ENCODE measurements at regions not wholly inside any gene's neighbourhood (a gene's known extent, or its start where the extent isn't known, plus 50 kb on each side); places are given as distances from the start of the nearest gene placed in this dataset.

GRCh38 chr9:16924311-16924915 is 53.9 kb upstream of the BNC2 start:
- Histone ChIP-seq H3K9ac (ENCODE audit: low read length) (no peak overlapping the region), H3K27me3 (ENCODE audit: insufficient read depth, low read depth, low read length) (no peaks in the 10 kb centered on the region), H2AFZ (ENCODE audit: low read depth, low read length) (no peak overlapping the region), H3F3A (ENCODE audit: insufficient read depth, low read length, poor library complexity, severe bottlenecking) (no peaks in the 10 kb centered on the region), H3K4me2 (ENCODE audit: low read length) (no peak overlapping the region), H3K79me2 (replicated peaks; ENCODE audit: insufficient read depth, low read length) (no peaks in the 10 kb centered on the region), H3K36me3 (ENCODE audit: insufficient read depth, low read length) (no peaks in the 10 kb centered on the region), H3K4me3 (ENCODE audit: low read length) (no peak overlapping the region), H3K9me3 (ENCODE audit: low read length) (no peaks in the 10 kb centered on the region), H3K9me2 (ENCODE audit: insufficient read depth, low read length) (no peaks in the 10 kb centered on the region), H3K27ac (ENCODE audit: low read length) (no peak overlapping the region), H4K20me1 (ENCODE audit: insufficient read depth) (no peaks in the 10 kb centered on the region)
- TF ChIP-seq MXI1 (conservative IDR thresholded peaks at IDR 0.05; ENCODE audit: poor library complexity, severe bottlenecking), result no peak
- TF ChIP-seq CTCF (IDR thresholded peaks at IDR 0.05; ENCODE audit: poor library complexity, severe bottlenecking), result no peak
- TF ChIP-seq SMC3 (conservative IDR thresholded peaks at IDR 0.05; ENCODE audit: poor library complexity), result no peak
- no peak for TF ChIP-seq REST (IDR thresholded peaks at IDR 0.05; ENCODE audit: borderline replicate concordance)
- no peak for TF ChIP-seq RAD21 (conservative IDR thresholded peaks at IDR 0.05)
- TF ChIP-seq EZH2 (IDR thresholded peaks at IDR 0.05; ENCODE audit: borderline replicate concordance, insufficient read depth, low read length, poor library complexity, severe bottlenecking), result no peak
- no peak for TF ChIP-seq TAF1 (IDR thresholded peaks at IDR 0.05; ENCODE audit: low read depth)
- no peak for TF ChIP-seq EP300 (conservative IDR thresholded peaks at IDR 0.05; ENCODE audit: poor library complexity, severe bottlenecking)
- TF ChIP-seq POLR2AphosphoS5 (IDR thresholded peaks at IDR 0.05), result no peak

GRCh38 chr9:16921855-16922254 is 51.4 kb upstream of the BNC2 start:
- H3K36me3 ChIP-seq (ENCODE audit: insufficient read depth, low read length), result no peaks in the 10 kb centered on the region

More at GRCh38 chr9:16921855-16922254, 51.4 kb upstream of the BNC2 start:
- Histone ChIP-seq H3F3A (ENCODE audit: insufficient read depth, low read length, poor library complexity, severe bottlenecking) (no peaks in the 10 kb centered on the region), H3K4me3 (ENCODE audit: low read length) (no peak overlapping the region), H3K27me3 (ENCODE audit: insufficient read depth, low read depth, low read length) (no peaks in the 10 kb centered on the region), H3K27ac (ENCODE audit: low read length) (no peak overlapping the region), H3K9me2 (ENCODE audit: insufficient read depth, low read length) (no peaks in the 10 kb centered on the region), H3K9ac (ENCODE audit: low read length) (no peak overlapping the region), H3K79me2 (replicated peaks; ENCODE audit: insufficient read depth, low read length) (no peaks in the 10 kb centered on the region), H3K4me2 (ENCODE audit: low read length) (no peak overlapping the region), H4K20me1 (ENCODE audit: insufficient read depth) (no peaks in the 10 kb centered on the region), H2AFZ (ENCODE audit: low read depth, low read length) (no peak overlapping the region), H3K9me3 (ENCODE audit: low read length) (no peaks in the 10 kb centered on the region)
- TF ChIP-seq EZH2 (IDR thresholded peaks at IDR 0.05; ENCODE audit: borderline replicate concordance, insufficient read depth, low read length, poor library complexity, severe bottlenecking) (no peak), POLR2AphosphoS5 (IDR thresholded peaks at IDR 0.05) (no peak), CTCF (IDR thresholded peaks at IDR 0.05; ENCODE audit: poor library complexity, severe bottlenecking) (no peak), EP300 (conservative IDR thresholded peaks at IDR 0.05; ENCODE audit: poor library complexity, severe bottlenecking) (no peak), TAF1 (IDR thresholded peaks at IDR 0.05; ENCODE audit: low read depth) (no peak), MXI1 (conservative IDR thresholded peaks at IDR 0.05; ENCODE audit: poor library complexity, severe bottlenecking) (no peak), REST (IDR thresholded peaks at IDR 0.05; ENCODE audit: borderline replicate concordance) (no peak), SMC3 (conservative IDR thresholded peaks at IDR 0.05; ENCODE audit: poor library complexity) (no peak), RAD21 (conservative IDR thresholded peaks at IDR 0.05) (no peak)
